Naive thymus-derived CD8-positive, alpha-beta T cell (primary cell): ENCODE measurements at regions not wholly inside any gene's neighbourhood (a gene's known extent, or its start where the extent isn't known, plus 50 kb on each side); places are given as distances from the start of the nearest gene placed in this dataset.
"Not testable (repeated sequence)": the region's sequence is repeated elsewhere in the genome, so short reads cannot be mapped to it uniquely, and the experiment has no call there.

Source experiments
- ATAC-seq, 2 donors: fragments of 150-1000 bp; cut with Tn5 transposase in 1 of 2; sonication (Bioruptor Pico), chemical (Tn5 transposase) in 1 of 2; 1 replicate in 1 of 2; 2 replicates in 1 of 2; pipeline ENCODE4 v1.10.0; 2021; ENCODE audit warnings: mild to moderate bottlenecking in 2 of 2, moderate library complexity in 2 of 2
- POLR2A ChIA-PET: fragments of 350-600 bp; sonication (Branson Sonifier 250); formaldehyde crosslinking; loops from one replicate; lab custom pipeline; 2021; ENCODE audit warnings: antibody characterized with exemption; lab: Charles Lee
- DNase-seq, 10 donors: peaks; one replicate each; pipeline versions ENCODE4 v3.0.0 to v3.0.0-alpha.2; 2020 to 2022
- H3K27ac Mint-ChIP-seq, 10 donors: one replicate each; pipeline ENCODE4 v1.8.0; 2020 to 2022; ENCODE audit warnings: mild to moderate bottlenecking in 10 of 10, mixed read lengths in 10 of 10, moderate library complexity in 4 of 10, inconsistent platforms in 1 of 10
- H3K27me3 Mint-ChIP-seq, 5 donors: one replicate each; pipeline ENCODE4 v1.8.0; 2021 to 2022; ENCODE audit warnings: mixed read lengths in 5 of 5
- H3K36me3 Mint-ChIP-seq, 3 donors: one replicate each; pipeline ENCODE4 v1.8.0; 2020 to 2022; ENCODE audit warnings: mixed read lengths in 3 of 3, mild to moderate bottlenecking in 2 of 3, inconsistent platforms in 1 of 3
- H3K4me1 Mint-ChIP-seq, 4 donors: one replicate each; pipeline ENCODE4 v1.8.0; 2021 to 2022; ENCODE audit warnings: mixed read lengths in 4 of 4
- H3K4me3 Mint-ChIP-seq, 10 donors: one replicate each; pipeline ENCODE4 v1.8.0; 2020 to 2022; ENCODE audit warnings: mild to moderate bottlenecking in 10 of 10, mixed read lengths in 10 of 10, moderate library complexity in 6 of 10, inconsistent platforms in 1 of 10
- H3K9me3 Mint-ChIP-seq, 9 donors: one replicate each; pipeline ENCODE4 v1.8.0; 2020 to 2022; ENCODE audit warnings: mixed read lengths in 9 of 9, mild to moderate bottlenecking in 3 of 9, inconsistent platforms in 1 of 9, moderate library complexity in 1 of 9

- H3K9me3 Mint-ChIP-seq, ATAC-seq, H3K36me3 Mint-ChIP-seq, H3K4me1 Mint-ChIP-seq, H3K4me3 Mint-ChIP-seq, DNase-seq, H3K27me3 Mint-ChIP-seq, POLR2A ChIA-PET, H3K27ac Mint-ChIP-seq: not testable (repeated sequence)
Measured at GRCh38 chr1:206297145-206298031, 94.0 kb downstream of the SRGAP2 start.

- H3K4me3 Mint-ChIP-seq, H3K36me3 Mint-ChIP-seq, H3K27me3 Mint-ChIP-seq, DNase-seq, H3K9me3 Mint-ChIP-seq, POLR2A ChIA-PET, ATAC-seq, H3K27ac Mint-ChIP-seq, H3K4me1 Mint-ChIP-seq: not testable (repeated sequence)
Measured at GRCh38 chr1:206298032-206298392, 94.7 kb downstream of the SRGAP2 start.

- H3K9me3 Mint-ChIP-seq, ATAC-seq, H3K4me1 Mint-ChIP-seq, H3K27me3 Mint-ChIP-seq, H3K27ac Mint-ChIP-seq, DNase-seq, H3K4me3 Mint-ChIP-seq, POLR2A ChIA-PET, H3K36me3 Mint-ChIP-seq: not testable (repeated sequence)
Measured at GRCh38 chr1:206299181-206299791, 95.9 kb downstream of the SRGAP2 start.

GRCh38 chr1:206299942-206300341 is 96.6 kb downstream of the SRGAP2 start:
- POLR2A ChIA-PET, H3K27ac Mint-ChIP-seq, H3K27me3 Mint-ChIP-seq, ATAC-seq, H3K4me3 Mint-ChIP-seq, DNase-seq, H3K36me3 Mint-ChIP-seq, H3K4me1 Mint-ChIP-seq, H3K9me3 Mint-ChIP-seq: not testable (repeated sequence)

GRCh38 chr1:206302056-206302455 is 98.7 kb downstream of the SRGAP2 start:
- H3K9me3 Mint-ChIP-seq, H3K27ac Mint-ChIP-seq, H3K4me1 Mint-ChIP-seq, POLR2A ChIA-PET, H3K4me3 Mint-ChIP-seq, H3K27me3 Mint-ChIP-seq, ATAC-seq, DNase-seq: not testable (repeated sequence)
- peaks cover 0 to 13% (median 2%) of the 10 kb centered on the region in 3 donors for H3K36me3 Mint-ChIP-seq

- H3K9me3 Mint-ChIP-seq, H3K27me3 Mint-ChIP-seq, POLR2A ChIA-PET, H3K4me1 Mint-ChIP-seq, H3K27ac Mint-ChIP-seq, DNase-seq, H3K4me3 Mint-ChIP-seq, ATAC-seq: not testable (repeated sequence)
- peaks cover 0 to 13% (median 2%) of the 10 kb centered on the region in 3 donors for H3K36me3 Mint-ChIP-seq
Measured at GRCh38 chr1:206307442-206307841, 104.1 kb downstream of the SRGAP2 start.

GRCh38 chr1:206310948-206311347 is 107.6 kb downstream of the SRGAP2 start:
- POLR2A ChIA-PET, H3K9me3 Mint-ChIP-seq, H3K4me1 Mint-ChIP-seq, H3K4me3 Mint-ChIP-seq, H3K27ac Mint-ChIP-seq, H3K36me3 Mint-ChIP-seq, ATAC-seq, DNase-seq, H3K27me3 Mint-ChIP-seq: not testable (repeated sequence)

- ATAC-seq, H3K4me1 Mint-ChIP-seq, H3K4me3 Mint-ChIP-seq, H3K36me3 Mint-ChIP-seq, H3K9me3 Mint-ChIP-seq, H3K27ac Mint-ChIP-seq, H3K27me3 Mint-ChIP-seq, POLR2A ChIA-PET, DNase-seq: not testable (repeated sequence)
Measured at GRCh38 chr1:206311611-206312273, 108.4 kb downstream of the SRGAP2 start.

GRCh38 chr1:206312274-206312665 is 108.9 kb downstream of the SRGAP2 start:
- POLR2A ChIA-PET, H3K36me3 Mint-ChIP-seq, H3K9me3 Mint-ChIP-seq, H3K4me1 Mint-ChIP-seq, H3K4me3 Mint-ChIP-seq, H3K27ac Mint-ChIP-seq, H3K27me3 Mint-ChIP-seq, ATAC-seq, DNase-seq: not testable (repeated sequence)

GRCh38 chr1:206314951-206315636 is 111.8 kb downstream of the SRGAP2 start:
- DNase-seq, H3K27me3 Mint-ChIP-seq, H3K36me3 Mint-ChIP-seq, ATAC-seq, H3K9me3 Mint-ChIP-seq, POLR2A ChIA-PET, H3K4me1 Mint-ChIP-seq, H3K4me3 Mint-ChIP-seq, H3K27ac Mint-ChIP-seq: not testable (repeated sequence)

GRCh38 chr1:206316901-206317300 is 113.6 kb downstream of the SRGAP2 start:
- H3K27ac Mint-ChIP-seq, H3K4me1 Mint-ChIP-seq, POLR2A ChIA-PET, H3K27me3 Mint-ChIP-seq, H3K36me3 Mint-ChIP-seq, H3K4me3 Mint-ChIP-seq, DNase-seq, ATAC-seq, H3K9me3 Mint-ChIP-seq: not testable (repeated sequence)

- H3K9me3 Mint-ChIP-seq, H3K4me3 Mint-ChIP-seq, H3K27me3 Mint-ChIP-seq, POLR2A ChIA-PET, DNase-seq, H3K36me3 Mint-ChIP-seq, ATAC-seq, H3K27ac Mint-ChIP-seq, H3K4me1 Mint-ChIP-seq: not testable (repeated sequence)
Measured at GRCh38 chr1:206317878-206318514, 114.7 kb downstream of the SRGAP2 start.
